NCI-H2029 treated with DMSO at 0.1 percent for 48 hours (cell line): ENCODE measurements at regions not wholly inside any gene's neighbourhood (a gene's known extent, or its start where the extent isn't known, plus 50 kb on each side); places are given as distances from the start of the nearest gene placed in this dataset.

Source experiments
- DNase-seq: peaks from one replicate; lab custom pipeline; 2025; lab: John Stamatoyannopoulos, UW

- no peak for DNase-seq
Measured at GRCh38 chr4:100804576-100805360, 286.9 kb upstream of the EMCN start.

- no peak for DNase-seq
Measured at GRCh38 chr4:100803751-100804150, 285.9 kb upstream of the EMCN start.

- DNase-seq: no peak
Measured at GRCh38 chr4:100799761-100800539, 282.1 kb upstream of the EMCN start.

GRCh38 chr4:100797791-100798190 is 280.0 kb upstream of the EMCN start:
- no peak for DNase-seq

GRCh38 chr4:100797356-100797755 is 279.5 kb upstream of the EMCN start:
- DNase-seq: no peak

GRCh38 chr4:100796332-100796731 is 278.5 kb upstream of the EMCN start:
- no peak for DNase-seq

- DNase-seq: no peak
Measured at GRCh38 chr4:100795581-100795980, 277.8 kb upstream of the EMCN start.

GRCh38 chr4:100790836-100791615 is 273.2 kb upstream of the EMCN start:
- DNase-seq: no peak

GRCh38 chr4:100789991-100790390 is 272.2 kb upstream of the EMCN start:
- no peak for DNase-seq

- no peak for DNase-seq
Measured at GRCh38 chr4:100786481-100786880, 268.7 kb upstream of the EMCN start.

- no peak for DNase-seq
Measured at GRCh38 chr4:100782356-100782755, 264.5 kb upstream of the EMCN start.

- DNase-seq: no peak
Measured at GRCh38 chr4:100781435-100781834, 263.6 kb upstream of the EMCN start.

GRCh38 chr4:100780126-100780525 is 262.3 kb upstream of the EMCN start:
- DNase-seq: no peak

GRCh38 chr4:100778431-100778830 is 260.6 kb upstream of the EMCN start:
- no peak for DNase-seq

- DNase-seq: no peak
Measured at GRCh38 chr4:100762738-100763137, 244.9 kb upstream of the EMCN start.

- no peak for DNase-seq
Measured at GRCh38 chr4:100754751-100755150, 236.9 kb upstream of the EMCN start.

- DNase-seq: no peak
Measured at GRCh38 chr4:100746141-100746739, 228.4 kb upstream of the EMCN start.

- DNase-seq: no peak
Measured at GRCh38 chr4:100742045-100742444, 224.2 kb upstream of the EMCN start.

- DNase-seq: no peak
Measured at GRCh38 chr4:100739426-100739825, 221.6 kb upstream of the EMCN start.

- no peak for DNase-seq
Measured at GRCh38 chr4:100738196-100739165, 220.7 kb upstream of the EMCN start.
